H1 (cell line): ENCODE measurements at regions not wholly inside any gene's neighbourhood (a gene's known extent, or its start where the extent isn't known, plus 50 kb on each side); places are given as distances from the start of the nearest gene placed in this dataset.

ENCODE experiments used
- FOSL1 ChIP-seq: IDR thresholded peaks from 2 replicates; pipeline ENCODE4 v1.6.1; 2011; ENCODE audit warnings: mild to moderate bottlenecking, low read depth, low read length, moderate library complexity; ENCODE audit not compliant: insufficient read depth
- SP4 ChIP-seq: IDR thresholded peaks from 2 replicates; pipeline ENCODE4 v1.6.1; 2012; ENCODE audit warnings: low read length, inconsistent platforms
- TF ChIP-seq, protein P1 (sequence below): fragments of 300-600 bp; sonication (generic); IDR thresholded peaks from 2 replicates; pipeline ENCODE4 v1.7.1; 2012; ENCODE audit warnings: low read length, moderate library complexity, mild to moderate bottlenecking, inconsistent platforms; ENCODE audit not compliant: insufficient replicate concordance

- TF ChIP-seq, protein P1, sequence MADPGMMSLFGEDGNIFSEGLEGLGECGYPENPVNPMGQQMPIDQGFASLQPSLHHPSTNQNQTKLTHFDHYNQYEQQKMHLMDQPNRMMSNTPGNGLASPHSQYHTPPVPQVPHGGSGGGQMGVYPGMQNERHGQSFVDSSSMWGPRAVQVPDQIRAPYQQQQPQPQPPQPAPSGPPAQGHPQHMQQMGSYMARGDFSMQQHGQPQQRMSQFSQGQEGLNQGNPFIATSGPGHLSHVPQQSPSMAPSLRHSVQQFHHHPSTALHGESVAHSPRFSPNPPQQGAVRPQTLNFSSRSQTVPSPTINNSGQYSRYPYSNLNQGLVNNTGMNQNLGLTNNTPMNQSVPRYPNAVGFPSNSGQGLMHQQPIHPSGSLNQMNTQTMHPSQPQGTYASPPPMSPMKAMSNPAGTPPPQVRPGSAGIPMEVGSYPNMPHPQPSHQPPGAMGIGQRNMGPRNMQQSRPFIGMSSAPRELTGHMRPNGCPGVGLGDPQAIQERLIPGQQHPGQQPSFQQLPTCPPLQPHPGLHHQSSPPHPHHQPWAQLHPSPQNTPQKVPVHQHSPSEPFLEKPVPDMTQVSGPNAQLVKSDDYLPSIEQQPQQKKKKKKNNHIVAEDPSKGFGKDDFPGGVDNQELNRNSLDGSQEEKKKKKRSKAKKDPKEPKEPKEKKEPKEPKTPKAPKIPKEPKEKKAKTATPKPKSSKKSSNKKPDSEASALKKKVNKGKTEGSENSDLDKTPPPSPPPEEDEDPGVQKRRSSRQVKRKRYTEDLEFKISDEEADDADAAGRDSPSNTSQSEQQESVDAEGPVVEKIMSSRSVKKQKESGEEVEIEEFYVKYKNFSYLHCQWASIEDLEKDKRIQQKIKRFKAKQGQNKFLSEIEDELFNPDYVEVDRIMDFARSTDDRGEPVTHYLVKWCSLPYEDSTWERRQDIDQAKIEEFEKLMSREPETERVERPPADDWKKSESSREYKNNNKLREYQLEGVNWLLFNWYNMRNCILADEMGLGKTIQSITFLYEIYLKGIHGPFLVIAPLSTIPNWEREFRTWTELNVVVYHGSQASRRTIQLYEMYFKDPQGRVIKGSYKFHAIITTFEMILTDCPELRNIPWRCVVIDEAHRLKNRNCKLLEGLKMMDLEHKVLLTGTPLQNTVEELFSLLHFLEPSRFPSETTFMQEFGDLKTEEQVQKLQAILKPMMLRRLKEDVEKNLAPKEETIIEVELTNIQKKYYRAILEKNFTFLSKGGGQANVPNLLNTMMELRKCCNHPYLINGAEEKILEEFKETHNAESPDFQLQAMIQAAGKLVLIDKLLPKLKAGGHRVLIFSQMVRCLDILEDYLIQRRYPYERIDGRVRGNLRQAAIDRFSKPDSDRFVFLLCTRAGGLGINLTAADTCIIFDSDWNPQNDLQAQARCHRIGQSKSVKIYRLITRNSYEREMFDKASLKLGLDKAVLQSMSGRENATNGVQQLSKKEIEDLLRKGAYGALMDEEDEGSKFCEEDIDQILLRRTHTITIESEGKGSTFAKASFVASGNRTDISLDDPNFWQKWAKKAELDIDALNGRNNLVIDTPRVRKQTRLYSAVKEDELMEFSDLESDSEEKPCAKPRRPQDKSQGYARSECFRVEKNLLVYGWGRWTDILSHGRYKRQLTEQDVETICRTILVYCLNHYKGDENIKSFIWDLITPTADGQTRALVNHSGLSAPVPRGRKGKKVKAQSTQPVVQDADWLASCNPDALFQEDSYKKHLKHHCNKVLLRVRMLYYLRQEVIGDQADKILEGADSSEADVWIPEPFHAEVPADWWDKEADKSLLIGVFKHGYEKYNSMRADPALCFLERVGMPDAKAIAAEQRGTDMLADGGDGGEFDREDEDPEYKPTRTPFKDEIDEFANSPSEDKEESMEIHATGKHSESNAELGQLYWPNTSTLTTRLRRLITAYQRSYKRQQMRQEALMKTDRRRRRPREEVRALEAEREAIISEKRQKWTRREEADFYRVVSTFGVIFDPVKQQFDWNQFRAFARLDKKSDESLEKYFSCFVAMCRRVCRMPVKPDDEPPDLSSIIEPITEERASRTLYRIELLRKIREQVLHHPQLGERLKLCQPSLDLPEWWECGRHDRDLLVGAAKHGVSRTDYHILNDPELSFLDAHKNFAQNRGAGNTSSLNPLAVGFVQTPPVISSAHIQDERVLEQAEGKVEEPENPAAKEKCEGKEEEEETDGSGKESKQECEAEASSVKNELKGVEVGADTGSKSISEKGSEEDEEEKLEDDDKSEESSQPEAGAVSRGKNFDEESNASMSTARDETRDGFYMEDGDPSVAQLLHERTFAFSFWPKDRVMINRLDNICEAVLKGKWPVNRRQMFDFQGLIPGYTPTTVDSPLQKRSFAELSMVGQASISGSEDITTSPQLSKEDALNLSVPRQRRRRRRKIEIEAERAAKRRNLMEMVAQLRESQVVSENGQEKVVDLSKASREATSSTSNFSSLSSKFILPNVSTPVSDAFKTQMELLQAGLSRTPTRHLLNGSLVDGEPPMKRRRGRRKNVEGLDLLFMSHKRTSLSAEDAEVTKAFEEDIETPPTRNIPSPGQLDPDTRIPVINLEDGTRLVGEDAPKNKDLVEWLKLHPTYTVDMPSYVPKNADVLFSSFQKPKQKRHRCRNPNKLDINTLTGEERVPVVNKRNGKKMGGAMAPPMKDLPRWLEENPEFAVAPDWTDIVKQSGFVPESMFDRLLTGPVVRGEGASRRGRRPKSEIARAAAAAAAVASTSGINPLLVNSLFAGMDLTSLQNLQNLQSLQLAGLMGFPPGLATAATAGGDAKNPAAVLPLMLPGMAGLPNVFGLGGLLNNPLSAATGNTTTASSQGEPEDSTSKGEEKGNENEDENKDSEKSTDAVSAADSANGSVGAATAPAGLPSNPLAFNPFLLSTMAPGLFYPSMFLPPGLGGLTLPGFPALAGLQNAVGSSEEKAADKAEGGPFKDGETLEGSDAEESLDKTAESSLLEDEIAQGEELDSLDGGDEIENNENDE: no peak
- TF ChIP-seq SP4 (no peak), FOSL1 (no peak)
These were observed 486.7 kb downstream of the VRK1 start (continued) for GRCh38 chr14:97283841-97284240.
